ENCODE measurements at regions not wholly inside any gene's neighbourhood (a gene's known extent, or its start where the extent isn't known, plus 50 kb on each side); places are given as distances from the start of the nearest gene placed in this dataset.

- Histone ChIP-seq H2AK5ac (ENCODE audit: low read depth, low read length) (no peak overlapping the region), H3K4me2 (ENCODE audit: insufficient read depth in 1 of 2, low read depth in 2 of 2, low read length in 2 of 2) (no peak overlapping the region), H3K27me3 (replicated peaks in 1 of 4; ENCODE audit: control insufficient read depth in 3 of 4, extremely low read depth in 1 of 4, insufficient read depth in 3 of 4, low read length in 3 of 4) (peaks cover 0 to 2% (median 0%) of the 10 kb centered on the region in 4 experiments; a peak in 1 of 7 replicates), H4K8ac (ENCODE audit: extremely low read depth, insufficient read depth, low read length) (no peak overlapping the region), H3K4me1 (replicated peaks in 1 of 4; ENCODE audit: control insufficient read depth in 3 of 4, insufficient read depth in 4 of 4, low read length in 3 of 4) (peaks cover 0 to 4% (median 1%) of the 10 kb centered on the region in 4 experiments; a peak in 2 of 7 replicates), H3K79me1 (ENCODE audit: low read depth, low read length) (no peaks in the 10 kb centered on the region), H3K14ac (ENCODE audit: insufficient read length) (no peak overlapping the region), H3K56ac (replicated peaks; ENCODE audit: insufficient read length, low read depth, low read length) (no peak overlapping the region), H3K23me2 (ENCODE audit: low read depth, low read length) (no peaks in the 10 kb centered on the region), H3K9ac (replicated peaks in 1 of 4; ENCODE audit: extremely low read depth in 1 of 4, low read depth in 3 of 4, low read length in 3 of 4) (no peak overlapping the region; a peak in 1 of 7 replicates), H3K23ac (ENCODE audit: insufficient read length) (no peak overlapping the region), H4K5ac (ENCODE audit: insufficient read length, low read depth, low read length) (no peak overlapping the region), H3K18ac (ENCODE audit: extremely low read depth, low read length) (no peak overlapping the region), H3K4me3 (ENCODE audit: extremely low read depth in 1 of 4, insufficient read depth in 2 of 4, low read depth in 3 of 4, low read length in 4 of 4) (no peak overlapping the region), H3K9me3 (ENCODE audit: insufficient read depth in 2 of 2, low read depth in 1 of 2, low read length in 1 of 2) (0 out of 4 replicates have a peak, but pooled peaks cover 0 to 7% of the 10 kb centered on the region in 2 experiments), H2BK12ac (ENCODE audit: low read depth, low read length) (no peak overlapping the region; the same call in 1 of the 2 replicates), H2BK120ac (replicated peaks; ENCODE audit: low read depth, low read length) (no peak overlapping the region), H2BK20ac (ENCODE audit: low read length) (no peak overlapping the region; the same call in 1 of the 2 replicates), H3K36me3 (ENCODE audit: control insufficient read depth in 2 of 4, insufficient read depth in 4 of 4, low read length in 3 of 4) (no peaks in the 10 kb centered on the region), H3K27ac (ENCODE audit: low read depth, low read length) (no peak overlapping the region), H4K20me1 (replicated peaks in 1 of 2; ENCODE audit: control insufficient read depth in 1 of 2, insufficient read depth in 2 of 2, low read length in 2 of 2) (no peaks in the 10 kb centered on the region), H2BK5ac (ENCODE audit: low read depth, low read length) (no peak overlapping the region), H3K4ac (replicated peaks; ENCODE audit: insufficient read length, low read depth, low read length) (no peak overlapping the region), H3K79me2 (ENCODE audit: control insufficient read depth in 1 of 2, insufficient read depth in 2 of 2, low read length in 2 of 2) (no peaks in the 10 kb centered on the region), H2BK15ac (ENCODE audit: low read length) (no peak overlapping the region), H4K91ac (replicated peaks; ENCODE audit: insufficient read length, low read length) (no peak overlapping the region), H2AFZ (ENCODE audit: low read length) (no peak overlapping the region)
- WGBS, 2 experiments (ENCODE audit: extremely low coverage in 1 of 2, insufficient coverage in 1 of 2, insufficient read length in 1 of 2, insufficient replicate concordance in 2 of 2, low coverage in 1 of 2, low lambda C conversion rate in 2 of 2, missing lambda C conversion rate in 1 of 2): 94% methylated on average over 4 of the region's 4 CpGs; no CpG with 5 or more reads in 1 of the 2 experiments
- no peak for DNase-seq (ENCODE audit: low read depth in 1 of 2, low spot score in 2 of 2)
- POLR2A ChIA-PET (ENCODE audit: partially characterized antibody): interaction anchor here (1.1 to 1.9 kb wide), 5 partner anchors 11 to 70 kb away, joined by 3 to 12 read pairs (median 5); no protein-coding TSS in a partner anchor
- FAIRE-seq: no peak
- CTCF ChIA-PET (ENCODE audit: partially characterized antibody): interaction anchor here (0.9 to 3.0 kb wide), 8 partner anchors 14 to 538 kb away, joined by 3 to 13 read pairs (median 4); no protein-coding TSS in a partner anchor
- TF ChIP-seq NRF1 (IDR thresholded peaks at IDR 0.05; ENCODE audit: low read depth, low read length) (no peak), POLR2AphosphoS5 (IDR thresholded peaks at IDR 0.05; ENCODE audit: low read depth, low read length) (no peak)
- TF ChIP-seq, protein P1, sequence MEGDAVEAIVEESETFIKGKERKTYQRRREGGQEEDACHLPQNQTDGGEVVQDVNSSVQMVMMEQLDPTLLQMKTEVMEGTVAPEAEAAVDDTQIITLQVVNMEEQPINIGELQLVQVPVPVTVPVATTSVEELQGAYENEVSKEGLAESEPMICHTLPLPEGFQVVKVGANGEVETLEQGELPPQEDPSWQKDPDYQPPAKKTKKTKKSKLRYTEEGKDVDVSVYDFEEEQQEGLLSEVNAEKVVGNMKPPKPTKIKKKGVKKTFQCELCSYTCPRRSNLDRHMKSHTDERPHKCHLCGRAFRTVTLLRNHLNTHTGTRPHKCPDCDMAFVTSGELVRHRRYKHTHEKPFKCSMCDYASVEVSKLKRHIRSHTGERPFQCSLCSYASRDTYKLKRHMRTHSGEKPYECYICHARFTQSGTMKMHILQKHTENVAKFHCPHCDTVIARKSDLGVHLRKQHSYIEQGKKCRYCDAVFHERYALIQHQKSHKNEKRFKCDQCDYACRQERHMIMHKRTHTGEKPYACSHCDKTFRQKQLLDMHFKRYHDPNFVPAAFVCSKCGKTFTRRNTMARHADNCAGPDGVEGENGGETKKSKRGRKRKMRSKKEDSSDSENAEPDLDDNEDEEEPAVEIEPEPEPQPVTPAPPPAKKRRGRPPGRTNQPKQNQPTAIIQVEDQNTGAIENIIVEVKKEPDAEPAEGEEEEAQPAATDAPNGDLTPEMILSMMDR (IDR thresholded peaks at IDR 0.05; ENCODE audit: control extremely low read depth in 1 of 3, insufficient read depth in 1 of 3, low read depth in 1 of 3, low read length in 3 of 3): no peak
These were observed 56.1 kb downstream of the STYXL2 start for GRCh38 chr1:167149793-167150491.

Data from H1 (cell line).